ENCODE measurements at regions not wholly inside any gene's neighbourhood (a gene's known extent, or its start where the extent isn't known, plus 50 kb on each side); places are given as distances from the start of the nearest gene placed in this dataset.

DNA sequence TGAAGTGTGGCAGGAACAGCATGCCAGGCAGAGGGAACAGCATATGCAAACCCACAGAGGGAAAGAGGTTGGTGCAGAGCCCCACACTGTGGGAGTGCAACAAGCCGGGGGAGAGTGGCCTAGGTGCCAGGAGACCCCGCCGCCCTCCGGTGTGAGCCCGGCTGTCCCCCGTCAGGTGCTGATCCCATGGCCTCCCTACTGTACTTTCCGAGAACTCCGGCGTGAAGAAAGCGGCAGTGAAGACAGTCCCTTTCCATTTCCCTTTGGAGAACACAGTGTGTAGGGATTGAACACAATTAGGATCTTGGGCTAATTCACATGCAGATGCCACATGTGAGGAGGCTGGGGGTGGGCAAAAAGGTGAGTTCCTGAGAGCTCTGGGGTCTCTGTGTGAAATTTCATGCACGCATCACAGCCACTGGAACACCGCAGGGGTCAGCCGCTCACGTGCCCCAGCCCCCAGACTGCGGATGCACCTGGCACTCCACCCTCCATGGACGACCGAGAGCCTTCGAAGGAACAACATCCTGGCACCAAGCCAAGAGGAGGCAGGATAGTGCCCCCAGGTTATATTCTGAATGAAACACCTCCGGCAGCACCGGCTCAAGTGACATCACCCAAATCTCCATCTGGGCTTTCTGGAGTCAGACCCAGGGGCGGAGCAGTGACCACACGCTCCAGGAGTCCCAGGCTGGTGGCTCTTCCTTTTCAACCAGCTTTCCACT lies 82.1 kb upstream of the PPP2R2D start:
- no peak for DNase-seq
- H3K9me3 ChIP-seq, result no peaks in the 10 kb centered on the region
- no peaks in the 10 kb centered on the region for H3K36me3 ChIP-seq
- no peak overlapping the region for H3K27ac ChIP-seq
- TF ChIP-seq CTCF (IDR thresholded peaks at IDR 0.05), result no peak
- intact Hi-C loops (cut with DNase I), result no loop called here
- 74 to 96% methylated on average over 13 to 22 of the region's 22 CpGs for WGBS, 2 donors
- H3K27me3 ChIP-seq, result no peaks in the 10 kb centered on the region
- no peak overlapping the region for H3K4me3 ChIP-seq (replicated peaks in 1 of 3)
- no peaks in the 10 kb centered on the region for H3K4me1 ChIP-seq

DNA sequence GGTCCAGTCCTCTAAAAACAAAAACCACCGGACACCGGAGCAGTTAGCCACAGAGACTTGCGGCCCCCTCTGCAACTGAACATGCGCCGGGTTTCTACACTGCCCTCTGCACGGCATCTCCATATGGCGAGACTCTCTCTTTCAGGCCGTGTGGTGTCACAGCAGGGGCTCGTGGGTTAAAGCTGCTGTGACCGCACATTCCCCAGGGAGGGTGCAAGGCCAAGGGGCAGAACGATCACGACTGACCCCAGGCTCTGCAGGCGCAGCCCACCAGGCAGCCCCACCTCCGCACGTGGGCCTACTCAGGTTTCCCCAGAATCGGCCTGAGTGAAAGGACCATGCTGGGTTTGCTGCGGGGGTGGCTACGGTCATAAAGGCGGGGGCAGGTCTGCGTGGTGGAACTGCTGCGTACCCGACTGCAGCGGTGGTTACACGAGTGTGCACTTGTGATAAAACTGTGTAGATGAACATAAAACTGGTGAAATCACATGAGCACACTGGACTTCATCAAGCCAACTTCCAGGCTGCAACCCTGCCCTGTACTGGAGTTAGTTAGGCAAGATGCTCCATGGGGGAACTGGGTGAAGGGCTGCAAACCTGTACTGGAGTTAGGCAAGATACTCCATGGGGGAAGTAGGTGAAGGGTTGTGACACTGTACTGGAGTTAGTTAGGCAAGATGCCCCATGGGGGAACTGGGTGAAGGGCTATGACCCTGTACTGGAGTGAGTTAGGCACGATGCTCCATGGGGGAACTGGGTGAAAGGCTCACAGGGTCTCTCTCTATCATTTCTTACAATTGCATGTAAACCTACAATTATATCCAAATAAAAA lies 81.4 kb upstream of the PPP2R2D start:
- Histone ChIP-seq H3K9me3 (no peaks in the 10 kb centered on the region), H3K4me3 (replicated peaks in 1 of 3) (no peak overlapping the region), H3K27me3 (no peaks in the 10 kb centered on the region), H3K36me3 (no peaks in the 10 kb centered on the region), H3K27ac (no peak overlapping the region), H3K4me1 (no peaks in the 10 kb centered on the region)
- TF ChIP-seq CTCF (IDR thresholded peaks at IDR 0.05) (no peak), POLR2A (IDR thresholded peaks at IDR 0.05) (no peak)
- intact Hi-C loops (cut with DNase I), result no loop called here
- 60 to 74% methylated on average over 15 to 25 of the region's 25 CpGs for WGBS, 2 donors
- no peak for DNase-seq

- no peak overlapping the region for H3K4me3 ChIP-seq (replicated peaks in 1 of 3)
- H3K36me3 ChIP-seq, result no peaks in the 10 kb centered on the region
- no peaks in the 10 kb centered on the region for H3K27me3 ChIP-seq
- DNase-seq, result no peak
- H3K9me3 ChIP-seq, result no peaks in the 10 kb centered on the region
- no peak overlapping the region for H3K27ac ChIP-seq
- H3K4me1 ChIP-seq, result no peaks in the 10 kb centered on the region
- intact Hi-C loops (cut with DNase I), result no loop called here
- 84 to 86% methylated on average over 9 of the region's 9 CpGs for WGBS, 2 donors
- TF ChIP-seq CTCF (IDR thresholded peaks at IDR 0.05), result no peak
- no peak for TF ChIP-seq POLR2A (IDR thresholded peaks at IDR 0.05)
Measured at GRCh38 chr10:131820626-131821025, 80.2 kb upstream of the PPP2R2D start.

- DNase-seq, result no peak
- no peaks in the 10 kb centered on the region for H3K27me3 ChIP-seq
- H3K9me3 ChIP-seq, result no peaks in the 10 kb centered on the region
- no peaks in the 10 kb centered on the region for H3K4me1 ChIP-seq
- no peaks in the 10 kb centered on the region for H3K36me3 ChIP-seq
- WGBS, 2 donors, result 92 to 93% methylated on average over 8 of the region's 8 CpGs
- no peak overlapping the region for H3K27ac ChIP-seq
- TF ChIP-seq POLR2A (IDR thresholded peaks at IDR 0.05), result no peak
- TF ChIP-seq CTCF (IDR thresholded peaks at IDR 0.05), result no peak
- intact Hi-C loops (cut with DNase I), result no loop called here
- no peak overlapping the region for H3K4me3 ChIP-seq (replicated peaks in 1 of 3)
Measured at GRCh38 chr10:131821378-131822012, 79.3 kb upstream of the PPP2R2D start.

Data from thyroid gland (tissue), 4 donors.